Peyer's patch (tissue), 4 donors: ENCODE measurements at regions not wholly inside any gene's neighbourhood (a gene's known extent, or its start where the extent isn't known, plus 50 kb on each side); places are given as distances from the start of the nearest gene placed in this dataset.

Experiments used
- DNase-seq, 3 donors: peaks; one replicate each; pipeline ENCODE4 v3.0.0-alpha.2; 2017 to 2019
- H3K27ac ChIP-seq, 4 donors: fragments of 200-600 bp; sonication (generic); one replicate each; pipeline ENCODE4 v1.5.1; 2016 to 2019
- H3K27me3 ChIP-seq, 2 donors: fragments of 200-600 bp; sonication (generic); one replicate each; pipeline ENCODE4 v1.5.1; 2019
- H3K36me3 ChIP-seq, 3 donors: fragments of 200-600 bp; sonication (generic); one replicate each; pipeline ENCODE4 v1.5.1; 2016 to 2019
- H3K4me1 ChIP-seq, 4 donors: fragments of 200-600 bp; sonication (generic); one replicate each; pipeline ENCODE4 v1.5.1; 2016 to 2019
- H3K4me3 ChIP-seq, 4 donors: fragments of 200-600 bp; sonication (generic); 1 replicate in 3 of 4; 2 replicates in 1 of 4; pipeline ENCODE4 v1.5.1; 2016 to 2019; ENCODE audit warnings: mild to moderate bottlenecking in 1 of 4
- H3K9me3 ChIP-seq, 4 donors: fragments of 200-600 bp; sonication (generic); one replicate each; pipeline ENCODE4 v1.5.1; 2016 to 2019; ENCODE audit warnings: mild to moderate bottlenecking in 1 of 4
- POLR2A ChIP-seq, 2 donors: fragments of 450-650 bp; IDR thresholded peaks; one replicate each; pipeline ENCODE4 v1.5.1; 2017; ENCODE audit warnings: antibody characterized with exemption in 2 of 2, mild to moderate bottlenecking in 2 of 2, moderate library complexity in 2 of 2
- TF ChIP-seq, protein P1 (sequence below), 6 experiments: fragments of 450-650 bp in 4 of 6; fragments of 200-600 bp in 2 of 6; sonication (generic) in 1 of 6; IDR thresholded peaks; one replicate each; pipeline ENCODE4 v1.5.1; 2017 to 2019; ENCODE audit warnings: antibody characterized with exemption in 6 of 6, mild to moderate bottlenecking in 3 of 6, moderate library complexity in 1 of 6

DNA sequence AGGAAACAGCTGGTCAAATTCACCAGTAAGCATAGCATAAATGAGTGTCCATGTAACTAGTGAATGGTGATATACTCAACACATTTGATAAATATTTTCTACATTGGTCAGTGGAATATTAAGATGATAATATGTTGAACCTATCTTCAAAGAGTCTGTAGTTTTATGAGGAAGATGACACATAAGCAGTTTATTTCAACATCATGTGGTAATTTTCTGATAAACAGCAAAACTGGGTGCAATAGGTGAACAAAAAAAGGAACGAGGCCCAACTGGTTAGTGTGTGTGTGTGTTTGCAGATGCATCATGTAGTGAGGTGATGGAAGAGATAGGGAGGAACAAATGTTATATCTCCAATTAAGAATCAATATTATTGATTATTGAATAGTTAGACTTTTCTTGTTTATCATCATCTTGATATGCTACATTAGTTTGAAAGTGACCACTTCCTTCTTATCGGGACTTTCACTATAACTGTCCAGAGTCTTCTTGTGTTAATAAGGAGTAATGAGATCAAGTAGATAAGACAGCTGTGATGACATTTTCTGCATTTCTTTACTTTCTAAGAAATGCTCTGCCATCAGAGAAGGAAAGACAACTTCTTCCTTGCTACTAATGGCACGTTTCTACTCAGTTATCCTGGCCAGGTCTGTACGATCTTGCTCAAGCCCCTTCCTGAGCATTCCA lies 270.7 kb downstream of the ETS1 start:
- no peaks in the 10 kb centered on the region for H3K27me3 ChIP-seq
- H3K27ac ChIP-seq: no peak overlapping the region
- H3K4me1 ChIP-seq: no peaks in the 10 kb centered on the region
- TF ChIP-seq, protein P1, sequence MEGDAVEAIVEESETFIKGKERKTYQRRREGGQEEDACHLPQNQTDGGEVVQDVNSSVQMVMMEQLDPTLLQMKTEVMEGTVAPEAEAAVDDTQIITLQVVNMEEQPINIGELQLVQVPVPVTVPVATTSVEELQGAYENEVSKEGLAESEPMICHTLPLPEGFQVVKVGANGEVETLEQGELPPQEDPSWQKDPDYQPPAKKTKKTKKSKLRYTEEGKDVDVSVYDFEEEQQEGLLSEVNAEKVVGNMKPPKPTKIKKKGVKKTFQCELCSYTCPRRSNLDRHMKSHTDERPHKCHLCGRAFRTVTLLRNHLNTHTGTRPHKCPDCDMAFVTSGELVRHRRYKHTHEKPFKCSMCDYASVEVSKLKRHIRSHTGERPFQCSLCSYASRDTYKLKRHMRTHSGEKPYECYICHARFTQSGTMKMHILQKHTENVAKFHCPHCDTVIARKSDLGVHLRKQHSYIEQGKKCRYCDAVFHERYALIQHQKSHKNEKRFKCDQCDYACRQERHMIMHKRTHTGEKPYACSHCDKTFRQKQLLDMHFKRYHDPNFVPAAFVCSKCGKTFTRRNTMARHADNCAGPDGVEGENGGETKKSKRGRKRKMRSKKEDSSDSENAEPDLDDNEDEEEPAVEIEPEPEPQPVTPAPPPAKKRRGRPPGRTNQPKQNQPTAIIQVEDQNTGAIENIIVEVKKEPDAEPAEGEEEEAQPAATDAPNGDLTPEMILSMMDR (IDR thresholded peaks at IDR 0.05): no peak
- TF ChIP-seq POLR2A (IDR thresholded peaks at IDR 0.05): no peak
- H3K9me3 ChIP-seq: peaks cover 0 to 9% (median 0%) of the 10 kb centered on the region in 4 donors
- DNase-seq: no peak
- H3K36me3 ChIP-seq: no peaks in the 10 kb centered on the region
- no peak overlapping the region for H3K4me3 ChIP-seq

DNA sequence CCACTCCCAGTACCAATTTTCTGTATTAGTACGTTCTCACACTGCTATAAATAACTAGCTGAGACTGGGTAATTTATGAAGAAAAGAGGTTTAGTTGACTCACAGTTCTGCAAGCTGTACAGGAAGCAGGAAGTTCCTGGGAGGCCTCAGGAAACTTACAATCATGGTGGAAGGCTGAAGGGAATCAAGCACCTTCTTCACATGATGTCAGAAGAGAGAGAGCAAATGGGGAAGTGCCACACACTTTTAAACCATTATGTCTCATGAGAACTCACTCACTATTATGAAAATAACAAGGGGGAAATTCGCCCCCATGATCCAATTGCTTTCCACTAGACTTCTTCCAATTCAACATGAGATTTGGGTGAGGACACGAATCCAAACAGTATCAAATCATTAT lies 271.4 kb downstream of the ETS1 start:
- Histone ChIP-seq H3K27me3 (no peaks in the 10 kb centered on the region), H3K36me3 (no peaks in the 10 kb centered on the region)

DNA sequence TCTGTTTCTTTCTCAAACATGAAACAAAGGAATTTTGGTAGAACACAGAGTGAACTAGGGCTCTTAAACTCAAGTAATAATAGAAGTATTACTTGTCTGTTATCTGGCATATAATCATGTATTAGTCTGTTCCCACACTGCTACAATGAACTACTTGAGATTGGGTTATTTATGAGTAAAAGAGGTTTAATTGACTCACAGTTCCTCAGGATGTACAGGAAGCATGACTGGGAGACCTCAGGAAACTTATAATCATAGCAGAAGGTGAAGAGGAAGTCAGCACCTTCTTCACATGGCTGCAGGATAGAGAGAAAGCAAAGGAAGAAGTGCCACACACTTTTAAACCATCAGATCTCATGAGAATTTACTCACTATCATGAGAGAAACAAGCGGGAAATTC lies 273.4 kb downstream of the ETS1 start:
- no peak for DNase-seq
- Histone ChIP-seq H3K4me3 (no peak overlapping the region), H3K9me3 (peaks cover 0 to 9% (median 0%) of the 10 kb centered on the region in 4 donors), H3K4me1 (no peaks in the 10 kb centered on the region), H3K27ac (no peak overlapping the region), H3K36me3 (no peaks in the 10 kb centered on the region), H3K27me3 (no peaks in the 10 kb centered on the region)
- TF ChIP-seq POLR2A (IDR thresholded peaks at IDR 0.05): no peak
- TF ChIP-seq, protein P1 (IDR thresholded peaks at IDR 0.05): no peak

More for the DNA sequence above, 271.4 kb downstream of the ETS1 start:
- H3K27ac ChIP-seq: no peak overlapping the region
- DNase-seq: no peak
- no peak overlapping the region for H3K4me3 ChIP-seq
- H3K9me3 ChIP-seq: peaks cover 0 to 9% (median 0%) of the 10 kb centered on the region in 4 donors
- no peaks in the 10 kb centered on the region for H3K4me1 ChIP-seq
- TF ChIP-seq, protein P1 (IDR thresholded peaks at IDR 0.05): no peak
- TF ChIP-seq POLR2A (IDR thresholded peaks at IDR 0.05): no peak

DNA sequence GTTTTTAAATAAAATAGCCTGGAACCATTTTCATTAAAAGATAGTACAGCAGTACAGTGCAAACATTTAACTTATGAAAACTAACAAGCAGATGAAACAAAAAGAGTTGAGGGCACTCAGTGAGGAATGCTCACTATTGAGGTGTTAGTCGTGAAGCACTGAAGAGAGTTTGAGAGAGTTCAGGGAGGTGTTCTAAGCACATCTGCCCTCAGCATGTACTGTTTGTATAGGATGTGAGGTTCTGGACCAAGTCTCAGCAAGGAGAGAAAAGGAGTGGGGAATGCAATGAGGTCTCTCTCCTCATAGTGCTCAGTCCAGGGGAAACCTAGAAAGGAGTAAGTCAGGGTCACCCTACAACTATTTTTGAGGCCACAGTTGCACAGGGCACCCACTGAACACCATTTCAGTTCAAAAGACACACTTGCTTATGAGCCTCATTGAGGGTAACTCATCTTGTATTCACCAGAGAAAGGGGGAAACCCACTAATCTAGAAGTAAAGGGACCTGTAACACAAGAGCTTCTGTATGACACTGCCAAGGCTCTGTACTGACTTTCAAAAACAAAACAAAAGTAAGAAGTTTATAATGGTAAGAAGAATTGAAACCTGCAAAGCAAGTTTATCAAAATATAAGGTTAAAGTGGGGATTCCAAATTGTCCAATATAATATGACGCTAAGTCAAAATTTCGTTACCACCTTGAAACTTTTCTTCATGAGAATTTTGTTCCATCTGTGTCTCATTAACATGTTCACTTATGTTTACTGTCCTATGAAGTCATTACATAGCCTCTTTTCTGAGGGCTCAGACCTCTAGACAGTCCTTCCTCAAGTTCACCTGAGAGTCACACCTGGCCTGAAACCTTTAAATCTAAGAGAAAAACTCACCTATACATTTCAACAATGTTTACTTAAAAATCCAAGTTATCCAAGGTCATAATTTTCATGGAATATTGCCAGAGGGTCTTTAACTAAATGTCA lies 275.3 kb downstream of the ETS1 start:
- no peak for DNase-seq
- Histone ChIP-seq H3K27ac (no peak overlapping the region), H3K9me3 (peaks cover 0 to 9% (median 0%) of the 10 kb centered on the region in 4 donors), H3K27me3 (no peaks in the 10 kb centered on the region), H3K4me3 (no peak overlapping the region), H3K36me3 (no peaks in the 10 kb centered on the region), H3K4me1 (no peaks in the 10 kb centered on the region)
- TF ChIP-seq, protein P1 (IDR thresholded peaks at IDR 0.05): no peak
- TF ChIP-seq POLR2A (IDR thresholded peaks at IDR 0.05): no peak

DNA sequence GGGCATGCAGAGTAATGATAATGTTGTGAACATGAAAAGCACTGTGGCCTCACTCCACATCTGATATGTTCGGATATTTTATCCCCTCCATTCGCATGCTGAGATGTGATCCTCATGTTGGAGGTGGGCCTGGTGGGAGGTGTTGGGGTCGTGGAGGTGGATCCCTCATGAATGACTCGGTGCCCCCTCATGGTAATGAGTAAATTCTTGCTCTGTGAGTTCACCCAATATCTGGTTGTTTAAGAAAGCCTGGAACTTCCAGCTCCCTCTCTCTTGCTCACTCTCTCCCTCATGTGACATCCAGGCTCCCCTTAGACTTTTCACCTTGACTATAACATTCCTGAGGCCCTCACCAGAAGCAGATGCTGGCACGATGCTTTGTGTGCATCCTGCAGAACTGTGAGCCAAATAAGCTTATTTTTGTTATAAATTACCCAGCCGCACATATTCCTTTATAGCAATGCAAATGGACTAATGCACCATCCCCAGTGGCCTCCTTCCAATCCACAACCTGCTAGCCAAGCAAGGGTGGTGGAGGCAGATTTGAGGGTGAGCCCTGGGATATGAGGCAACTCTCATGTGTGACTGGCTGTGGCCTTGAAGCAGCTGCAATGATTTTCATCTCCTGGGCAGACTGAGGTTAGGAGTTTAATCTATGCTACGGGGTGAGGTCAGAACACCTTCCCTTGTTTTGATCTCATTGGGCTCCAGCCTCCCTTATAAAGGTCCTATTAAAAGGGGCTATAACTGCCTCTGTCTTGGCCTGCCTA lies 276.5 kb downstream of the ETS1 start:
- Histone ChIP-seq H3K9me3 (peaks cover 0 to 9% (median 0%) of the 10 kb centered on the region in 4 donors), H3K36me3 (no peaks in the 10 kb centered on the region), H3K27ac (no peak overlapping the region), H3K4me3 (no peak overlapping the region), H3K4me1 (peaks cover 0 to 6% (median 0%) of the 10 kb centered on the region in 4 donors), H3K27me3 (no peaks in the 10 kb centered on the region)
- DNase-seq: no peak
- TF ChIP-seq POLR2A (IDR thresholded peaks at IDR 0.05): no peak
- TF ChIP-seq, protein P1 (IDR thresholded peaks at IDR 0.05): no peak
